K562 (cell line): ENCODE measurements at regions not wholly inside any gene's neighbourhood (a gene's known extent, or its start where the extent isn't known, plus 50 kb on each side); places are given as distances from the start of the nearest gene placed in this dataset.

ENCODE experiments used
- ATAC-seq: fragments of 200-7000 bp; cut with Tn5 transposase; 3 replicates; pipeline ENCODE4 v1.9.1; 2020; ENCODE audit warnings: moderate library complexity
- BruUV-seq: library from RNA; stranded (reverse); fragments of 400-500 nt; replicated peaks from 2 replicates; lab custom pipeline; 2021; lab: Mats Ljungman, UMichigan
- CTCF ChIA-PET: fragments of 300-600 bp; formaldehyde crosslinking; extraction: SDS; loops from one replicate; lab custom pipeline; 2021; ENCODE audit warnings: low intra/inter-chr PET ratio; lab: Yijun Ruan, JAX
- POLR2A ChIA-PET: fragments of 300-600, 350-650 bp; sonication (Branson Sonifier 250); formaldehyde crosslinking; extraction: SDS; loops from one replicate; lab custom pipeline; 2021; ENCODE audit warnings: antibody characterized with exemption, inconsistent platforms; lab: Yijun Ruan, JAX
- DNase-seq, 4 experiments: peaks; one replicate each; pipeline versions ENCODE4 v3.0.0 to v3.0.0-alpha.2; 2011 to 2018; ENCODE audit warnings: low spot score in 3 of 4, mixed read lengths in 3 of 4; ENCODE audit errors: extremely low read depth in 1 of 4
- FAIRE-seq: peaks from 2 replicates; lab custom pipeline; 2011; peaks lifted over from hg19 to GRCh38; lab: Jason Lieb, UNC
- H2AFZ ChIP-seq: 2 replicates; pipeline ENCODE4 v1.6.0; 2011; ENCODE audit warnings: low read depth, low read length, control low read depth, inconsistent platforms
- H3K27ac ChIP-seq: fragments of 200-600 bp; 3 replicates; pipeline ENCODE4 v1.8.0; 2011; ENCODE audit warnings: low read depth, mild to moderate bottlenecking, control low read depth, inconsistent platforms, low read length, moderate library complexity, mixed read lengths; ENCODE audit errors: extremely low read depth
- H3K27me3 ChIP-seq, 2 experiments: fragments of 300-600 bp in 1 of 2; 2 replicates in 1 of 2; 3 replicates in 1 of 2; pipeline versions ENCODE4 v1.6.0 to v1.8.0; 2011; ENCODE audit warnings: inconsistent platforms in 2 of 2, low read length in 2 of 2, mild to moderate bottlenecking in 1 of 2, mixed read lengths in 1 of 2, moderate library complexity in 1 of 2; ENCODE audit not compliant: control insufficient read depth in 2 of 2, insufficient read depth in 2 of 2
- H3K36me3 ChIP-seq: fragments of 300-600 bp; 3 replicates; pipeline ENCODE4 v1.8.0; 2011; ENCODE audit warnings: mild to moderate bottlenecking, low read length, inconsistent platforms; ENCODE audit not compliant: control insufficient read depth, insufficient read depth
- H3K4me1 ChIP-seq, 2 experiments: fragments of 200-600 bp in 1 of 2; replicated peaks in 1 of 2; 2 replicates in 1 of 2; 3 replicates in 1 of 2; pipeline versions ENCODE4 v1.5.1 to v1.8.0; 2011; ENCODE audit warnings: inconsistent platforms in 2 of 2, low read length in 2 of 2, mild to moderate bottlenecking in 1 of 2, mixed read lengths in 1 of 2, moderate library complexity in 1 of 2; ENCODE audit not compliant: control insufficient read depth in 2 of 2, insufficient read depth in 2 of 2
- H3K4me2 ChIP-seq: 2 replicates; pipeline ENCODE4 v1.6.1; 2011; ENCODE audit warnings: low read length, control low read depth, inconsistent platforms, mixed read lengths; ENCODE audit not compliant: insufficient read depth
- H3K4me3 ChIP-seq: fragments of 200-600 bp; sonication (generic), shearing (Covaris generic); 2 replicates; pipeline ENCODE4 v1.5.1; 2016; ENCODE audit warnings: control low read depth, inconsistent platforms
- H3K79me2 ChIP-seq: fragments of 200-600 bp; 3 replicates; pipeline ENCODE4 v1.8.0; 2011; ENCODE audit warnings: low read length, inconsistent platforms; ENCODE audit not compliant: control insufficient read depth, insufficient read depth
- H3K9ac ChIP-seq, 2 experiments: 2 replicates each; pipeline versions ENCODE4 v1.6.0 to v1.6.1; 2011; ENCODE audit warnings: low read depth in 2 of 2, low read length in 2 of 2, control low read depth in 1 of 2, inconsistent platforms in 1 of 2, mild to moderate bottlenecking in 1 of 2, mixed read lengths in 1 of 2; ENCODE audit not compliant: insufficient read depth in 1 of 2
- H3K9me1 ChIP-seq: one replicate; pipeline ENCODE4 v1.6.0; 2011; ENCODE audit warnings: inconsistent platforms, mild to moderate bottlenecking, low read length, moderate library complexity; ENCODE audit not compliant: control insufficient read depth, insufficient read depth
- H3K9me3 ChIP-seq: replicated peaks from 2 replicates; pipeline ENCODE4 v1.5.1; 2011; ENCODE audit warnings: low read depth, low read length, inconsistent platforms; ENCODE audit not compliant: control insufficient read depth, insufficient read depth
- H4K20me1 ChIP-seq: replicated peaks from 2 replicates; pipeline ENCODE4 v1.6.1; 2011; ENCODE audit warnings: low read length, inconsistent platforms, mixed read lengths; ENCODE audit not compliant: control insufficient read depth, insufficient read depth
- L3MBTL2 ChIP-seq: fragments of 450-650 bp; IDR thresholded peaks from 2 replicates; pipeline ENCODE4 v1.6.1; 2016; ENCODE audit warnings: mild to moderate bottlenecking, moderate library complexity
- LEF1 ChIP-seq: fragments of 450-650 bp; IDR thresholded peaks from 2 replicates; pipeline ENCODE4 v1.6.1; 2016; ENCODE audit warnings: mild to moderate bottlenecking
- POLR2B ChIP-seq: fragments of 450-650 bp; IDR thresholded peaks from 2 replicates; pipeline ENCODE4 v1.6.1; 2018; ENCODE audit warnings: low read depth; ENCODE audit not compliant: partially characterized antibody
- PTTG1 ChIP-seq: fragments of 450-650 bp; IDR thresholded peaks from 2 replicates; pipeline ENCODE4 v1.6.1; 2016; ENCODE audit warnings: low read depth, mild to moderate bottlenecking, missing genetic modification characterization, missing compliant biosample characterization
- TFAM ChIP-seq: fragments of 250-450 bp; sonication (Bioruptor Pico); conservative IDR thresholded peaks from 2 replicates; pipeline ENCODE4 v1.5.0; 2021; ENCODE audit warnings: mild to moderate bottlenecking, moderate library complexity
- TRIM25 ChIP-seq: fragments of 450-650 bp; IDR thresholded peaks from 2 replicates; pipeline ENCODE4 v1.7.0; 2016; ENCODE audit warnings: borderline replicate concordance
- ZBTB17 ChIP-seq: fragments of 450-650 bp; formaldehyde crosslinking; IDR thresholded peaks from 2 replicates; pipeline ENCODE4 v1.4.0; 2020; ENCODE audit warnings: mild to moderate bottlenecking
- ZBTB49 ChIP-seq: sonication (generic); formaldehyde crosslinking; IDR thresholded peaks from 2 replicates; pipeline ENCODE4 v1.8.0; 2022; ENCODE audit warnings: missing genetic modification reagents, mild to moderate bottlenecking, borderline replicate concordance
- ZNF239 ChIP-seq: fragments of 250-450 bp; sonication (Bioruptor Pico); IDR thresholded peaks from 2 replicates; pipeline ENCODE4 v1.4.0; 2020; ENCODE audit warnings: mild to moderate bottlenecking
- ZNF3 ChIP-seq: fragments of 250-450 bp; sonication (Bioruptor Pico); IDR thresholded peaks from 2 replicates; pipeline ENCODE4 v1.5.0; 2021; ENCODE audit warnings: mild to moderate bottlenecking, moderate library complexity
- WGBS: fragments of 100-300 bp; shearing (Covaris generic); methylation state at CpG from one replicate; pipeline ENCODE4 v1.1.6; 2016; ENCODE audit warnings: low coverage, mixed read lengths; ENCODE audit not compliant: insufficient coverage; ENCODE audit errors: missing lambda C conversion rate; 5-methylcytosine and 5-hydroxymethylcytosine counted together
- in situ Hi-C: fragments of 300-500 bp; cut with MboI; formaldehyde crosslinking; loops from 4 replicates; pipeline ENCODE4 v1.15.0; 2018; ENCODE audit warnings: inconsistent platforms, mixed read lengths
- intact Hi-C: fragments of 100-400 bp; cut with micrococcal nuclease; formaldehyde crosslinking; loops from 2 replicates; pipeline ENCODE4 v1.14.2; 2022
- TF ChIP-seq, protein P1 (sequence below): fragments of 450-650 bp; IDR thresholded peaks from 2 replicates; pipeline ENCODE4 v1.6.1; 2016; ENCODE audit warnings: low read depth, mild to moderate bottlenecking, moderate library complexity

DNA sequence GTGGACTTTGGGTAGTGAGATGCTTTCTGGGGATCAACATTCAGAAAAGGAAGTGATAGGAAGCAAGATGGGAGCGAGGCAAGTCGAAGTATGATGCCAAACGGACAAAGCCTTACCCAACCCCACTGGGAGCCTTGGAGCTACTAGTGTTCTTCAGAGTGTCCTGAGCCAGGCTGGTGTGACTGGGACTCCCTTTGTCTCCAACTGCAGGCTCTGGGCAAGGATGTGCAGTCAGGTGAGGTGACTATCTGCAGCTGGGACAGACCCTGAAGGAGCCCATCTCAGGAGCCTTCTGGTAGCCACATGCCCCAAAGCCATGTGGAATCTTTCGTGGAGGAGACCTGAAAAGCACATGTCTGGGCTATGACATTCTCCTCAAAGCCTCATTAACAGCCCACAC is 360.6 kb downstream of the MTRR start:
- H3K36me3 ChIP-seq: no peaks in the 10 kb centered on the region
- H3K27ac ChIP-seq: no peak overlapping the region
- intact Hi-C loops (no loop called here), in situ Hi-C loops (no loop called here)
- no peaks in the 10 kb centered on the region for H3K4me1 ChIP-seq
- no TSS peak for BruUV-seq
- no peaks in the 10 kb centered on the region for H3K79me2 ChIP-seq
- no peaks in the 10 kb centered on the region for H3K27me3 ChIP-seq
- POLR2A ChIA-PET: interaction anchor here (0.7 kb wide), 1 partner anchor 13 kb away, joined by 3 read pairs; no protein-coding TSS in a partner anchor
- no peak for TF ChIP-seq ZNF3 (CRISPR knock-in tag)
- TF ChIP-seq POLR2B: no peak
- no peak for TF ChIP-seq ZBTB17
- TF ChIP-seq, protein P1, sequence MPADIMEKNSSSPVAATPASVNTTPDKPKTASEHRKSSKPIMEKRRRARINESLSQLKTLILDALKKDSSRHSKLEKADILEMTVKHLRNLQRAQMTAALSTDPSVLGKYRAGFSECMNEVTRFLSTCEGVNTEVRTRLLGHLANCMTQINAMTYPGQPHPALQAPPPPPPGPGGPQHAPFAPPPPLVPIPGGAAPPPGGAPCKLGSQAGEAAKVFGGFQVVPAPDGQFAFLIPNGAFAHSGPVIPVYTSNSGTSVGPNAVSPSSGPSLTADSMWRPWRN: no peak
- no peak for TF ChIP-seq LEF1
- no peak for TF ChIP-seq ZNF239 (CRISPR knock-in tag)
- TF ChIP-seq, all 486 proteins: peak for 0
- no peak for ATAC-seq
- 2% methylated on average over 4 of the region's 4 CpGs for WGBS
- Histone ChIP-seq H3K9me1 (no peaks in the 10 kb centered on the region), H3K4me2 (no peak overlapping the region), H3K4me3 (no peak overlapping the region), H3K9me3 (no peaks in the 10 kb centered on the region), H3K9ac (no peak overlapping the region), H2AFZ (no peak overlapping the region), H4K20me1 (no peaks in the 10 kb centered on the region)
- FAIRE-seq: no peak
- CTCF ChIA-PET: no interaction called here
- DNase-seq: no peak

DNA sequence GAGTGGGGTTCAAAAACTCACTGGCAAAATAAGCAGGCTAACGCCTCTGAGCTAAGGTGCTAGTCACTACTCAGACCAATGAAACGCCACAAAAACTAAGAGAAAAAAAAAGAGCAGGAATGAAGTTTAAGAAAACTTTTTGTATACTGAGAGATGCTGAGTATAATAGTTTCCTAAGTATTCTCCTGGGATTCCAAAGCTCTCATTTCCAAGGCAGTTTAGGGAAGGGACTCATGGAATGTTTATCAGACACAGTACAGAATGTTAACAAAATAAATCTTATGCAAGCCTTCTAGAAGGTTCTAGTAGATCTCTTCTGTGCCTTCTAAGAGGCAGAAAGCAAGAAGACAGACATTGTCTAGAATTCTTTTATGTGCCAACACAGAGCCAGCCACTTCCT is 361.9 kb downstream of the MTRR start:
- in situ Hi-C loops: no loop called here
- Histone ChIP-seq H3K4me2 (no peak overlapping the region), H2AFZ (no peak overlapping the region), H4K20me1 (no peaks in the 10 kb centered on the region), H3K9me1 (no peaks in the 10 kb centered on the region), H3K27me3 (no peaks in the 10 kb centered on the region), H3K36me3 (no peaks in the 10 kb centered on the region), H3K27ac (no peak overlapping the region), H3K79me2 (no peaks in the 10 kb centered on the region), H3K4me3 (no peak overlapping the region), H3K9ac (no peak overlapping the region), H3K4me1 (no peaks in the 10 kb centered on the region), H3K9me3 (no peaks in the 10 kb centered on the region)
- no TSS peak for BruUV-seq
- ATAC-seq: no peak
- FAIRE-seq: no peak
- no peak for DNase-seq
- intact Hi-C loops: no loop called here
- ChIA-PET CTCF (no interaction called here), POLR2A (no interaction called here)
- 0% methylated on average over 2 of the region's 2 CpGs for WGBS
- no peak for TF ChIP-seq PTTG1 (tag)
- TF ChIP-seq TRIM25: no peak
- no peak for TF ChIP-seq L3MBTL2
- TF ChIP-seq TFAM (CRISPR knock-in tag): no peak
- no peak for TF ChIP-seq ZBTB49
